SK-N-SH treated with all-trans-retinoic acid at 6 μM for 48 hours (cell line): ENCODE measurements at regions not wholly inside any gene's neighbourhood (a gene's known extent, or its start where the extent isn't known, plus 50 kb on each side); places are given as distances from the start of the nearest gene placed in this dataset.

Experiments
- ARNTL ChIP-seq: fragments of 450-650 bp; formaldehyde crosslinking; IDR thresholded peaks from 2 replicates; pipeline ENCODE4 v1.5.0; 2020; ENCODE audit warnings: low read depth, mild to moderate bottlenecking, moderate library complexity, borderline replicate concordance
- ESRRG ChIP-seq: fragments of 250-450 bp; sonication (Bioruptor Pico); IDR thresholded peaks from 2 replicates; pipeline ENCODE4 v1.6.1; 2021; ENCODE audit warnings: mild to moderate bottlenecking
- GLIS3 ChIP-seq: fragments of 250-450 bp; sonication (Bioruptor Pico); IDR thresholded peaks from 2 replicates; pipeline ENCODE4 v1.5.0; 2020; ENCODE audit warnings: mild to moderate bottlenecking, moderate library complexity
- TCF4 ChIP-seq: fragments of 250-450 bp; sonication (Bioruptor Pico); IDR thresholded peaks from 2 replicates; pipeline ENCODE4 v1.8.0; 2021; ENCODE audit warnings: mild to moderate bottlenecking, moderate library complexity, borderline replicate concordance
- ZNF70 ChIP-seq: fragments of 450-650 bp; formaldehyde crosslinking; IDR thresholded peaks from 2 replicates; pipeline ENCODE4 v1.5.0; 2020; ENCODE audit warnings: mild to moderate bottlenecking, moderate library complexity
- ZNF8 ChIP-seq: fragments of 450-650 bp; formaldehyde crosslinking; IDR thresholded peaks from 2 replicates; pipeline ENCODE4 v1.5.0; 2020; ENCODE audit warnings: mild to moderate bottlenecking, moderate library complexity

- no peak for TF ChIP-seq ARNTL (CRISPR knock-in tag)
- TF ChIP-seq GLIS3 (CRISPR knock-in tag): no peak
- no peak for TF ChIP-seq ZNF8 (CRISPR knock-in tag)
- no peak for TF ChIP-seq TCF4 (CRISPR knock-in tag)
- no peak for TF ChIP-seq ZNF70 (CRISPR knock-in tag)
- TF ChIP-seq ESRRG (CRISPR knock-in tag): no peak
Observed at GRCh38 chr11:30652801-30653200, 66.6 kb upstream of the MPPED2 start.
